ENCODE measurements at regions not wholly inside any gene's neighbourhood (a gene's known extent, or its start where the extent isn't known, plus 50 kb on each side); places are given as distances from the start of the nearest gene placed in this dataset.

GRCh38 chr17:64780096-64781013 is 118.2 kb upstream of the SMURF2 start:
- TF ChIP-seq CTCF (IDR thresholded peaks at IDR 0.05) (no peak), POLR2A (IDR thresholded peaks at IDR 0.05) (no peak)

All from testis (tissue), 2 donors.